Suprapubic skin (tissue), 4 donors: ENCODE measurements at regions not wholly inside any gene's neighbourhood (a gene's known extent, or its start where the extent isn't known, plus 50 kb on each side); places are given as distances from the start of the nearest gene placed in this dataset.

Experiments used
- POLR2A ChIP-seq, 2 donors: fragments of 450-650 bp; IDR thresholded peaks; one replicate each; pipeline ENCODE4 v1.6.1; 2017; ENCODE audit warnings: antibody characterized with exemption in 2 of 2, mild to moderate bottlenecking in 2 of 2, moderate library complexity in 2 of 2
- POLR2AphosphoS5 ChIP-seq, 3 donors: sonication (generic); formaldehyde crosslinking; IDR thresholded peaks; one replicate each; pipeline ENCODE4 v1.6.1; 2017; ENCODE audit warnings: antibody characterized with exemption in 3 of 3
- TF ChIP-seq, protein P1 (sequence below), 2 donors: fragments of 200-600 bp in 1 of 2; fragments of 450-650 bp in 1 of 2; sonication (generic) in 1 of 2; IDR thresholded peaks; one replicate each; pipeline ENCODE4 v1.5.1; 2016 to 2019; ENCODE audit warnings: antibody characterized with exemption in 2 of 2, mild to moderate bottlenecking in 1 of 2, moderate library complexity in 1 of 2

DNA sequence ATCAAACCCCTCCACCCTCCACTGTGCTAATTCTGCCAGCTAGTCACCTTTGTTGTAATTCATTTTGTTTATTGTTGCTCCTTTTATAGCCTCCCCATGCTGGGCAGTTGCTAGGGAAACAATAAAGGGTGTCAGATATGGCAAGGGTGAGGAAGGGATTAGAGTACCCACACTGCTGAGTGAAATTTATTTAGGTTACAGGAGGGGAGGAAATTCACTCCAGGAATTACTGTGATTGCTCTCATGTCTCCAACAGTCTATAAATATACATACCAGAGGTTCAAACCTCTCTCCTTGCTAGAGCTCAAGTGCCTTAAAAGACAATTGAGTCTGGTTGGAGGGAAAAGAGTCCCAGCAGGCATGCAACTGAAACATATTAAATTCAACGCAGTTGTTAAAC is 90.6 kb upstream of the ADGRF1 start:
- TF ChIP-seq POLR2A (IDR thresholded peaks at IDR 0.05) (no peak), POLR2AphosphoS5 (IDR thresholded peaks at IDR 0.05) (no peak)
- TF ChIP-seq, protein P1, sequence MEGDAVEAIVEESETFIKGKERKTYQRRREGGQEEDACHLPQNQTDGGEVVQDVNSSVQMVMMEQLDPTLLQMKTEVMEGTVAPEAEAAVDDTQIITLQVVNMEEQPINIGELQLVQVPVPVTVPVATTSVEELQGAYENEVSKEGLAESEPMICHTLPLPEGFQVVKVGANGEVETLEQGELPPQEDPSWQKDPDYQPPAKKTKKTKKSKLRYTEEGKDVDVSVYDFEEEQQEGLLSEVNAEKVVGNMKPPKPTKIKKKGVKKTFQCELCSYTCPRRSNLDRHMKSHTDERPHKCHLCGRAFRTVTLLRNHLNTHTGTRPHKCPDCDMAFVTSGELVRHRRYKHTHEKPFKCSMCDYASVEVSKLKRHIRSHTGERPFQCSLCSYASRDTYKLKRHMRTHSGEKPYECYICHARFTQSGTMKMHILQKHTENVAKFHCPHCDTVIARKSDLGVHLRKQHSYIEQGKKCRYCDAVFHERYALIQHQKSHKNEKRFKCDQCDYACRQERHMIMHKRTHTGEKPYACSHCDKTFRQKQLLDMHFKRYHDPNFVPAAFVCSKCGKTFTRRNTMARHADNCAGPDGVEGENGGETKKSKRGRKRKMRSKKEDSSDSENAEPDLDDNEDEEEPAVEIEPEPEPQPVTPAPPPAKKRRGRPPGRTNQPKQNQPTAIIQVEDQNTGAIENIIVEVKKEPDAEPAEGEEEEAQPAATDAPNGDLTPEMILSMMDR (IDR thresholded peaks at IDR 0.05) = no peak
